ENCODE measurements at regions not wholly inside any gene's neighbourhood (a gene's known extent, or its start where the extent isn't known, plus 50 kb on each side); places are given as distances from the start of the nearest gene placed in this dataset.

- no peaks in the 10 kb centered on the region for H3K9me3 ChIP-seq
- ChIA-PET CTCF (no interaction called here), POLR2A (no interaction called here)
- H3K4me3 Mint-ChIP-seq (ENCODE audit: unreplicated experiment), result no peak overlapping the region
- no peaks in the 10 kb centered on the region for H3K9me3 Mint-ChIP-seq (ENCODE audit: unreplicated experiment)
- H3K27me3 ChIP-seq (replicated peaks; ENCODE audit: control insufficient read depth, insufficient read depth, low read length), result no peaks in the 10 kb centered on the region
- no peaks in the 10 kb centered on the region for H3K4me1 Mint-ChIP-seq (ENCODE audit: low read depth, unreplicated experiment)
- H3K27me3 Mint-ChIP-seq (ENCODE audit: insufficient read depth, unreplicated experiment), result no peaks in the 10 kb centered on the region
- H3K4me3 ChIP-seq (ENCODE audit: low read depth, low read length), result no peak overlapping the region
- H3K36me3 ChIP-seq (ENCODE audit: control insufficient read depth, insufficient read depth, low read length), result no peaks in the 10 kb centered on the region
- intact Hi-C loops (cut with micrococcal nuclease; ENCODE audit: unreplicated experiment), result loop anchor here (5.0 kb wide), 1 partner anchor 362 kb away; no protein-coding TSS in a partner anchor
- no peaks in the 10 kb centered on the region for H3K36me3 Mint-ChIP-seq (ENCODE audit: insufficient read depth, unreplicated experiment)
- H3K4me1 ChIP-seq, result 0 out of 2 replicates have a peak, but pooled peaks cover 5% of the 10 kb centered on the region
- no peak for TF ChIP-seq CTCF (IDR thresholded peaks at IDR 0.05; ENCODE audit: insufficient read depth in 1 of 2, low read depth in 1 of 2, low read length in 1 of 2, severe bottlenecking in 1 of 2, unreplicated experiment in 1 of 2)
- DNase-seq, result no peak
- no peak overlapping the region for H3K27ac Mint-ChIP-seq (ENCODE audit: unreplicated experiment)
- BruUV-seq (replicated peaks), result no TSS peak
These were observed 292.7 kb downstream of the BCOR start for GRCh38 chrX:39805022-39805421.

GRCh38 chrX:39805825-39806224, 291.9 kb downstream of the BCOR start:
- no peak for DNase-seq
- H3K27me3 Mint-ChIP-seq (ENCODE audit: insufficient read depth, unreplicated experiment), result no peaks in the 10 kb centered on the region
- H3K9me3 ChIP-seq, result no peaks in the 10 kb centered on the region
- H3K36me3 Mint-ChIP-seq (ENCODE audit: insufficient read depth, unreplicated experiment), result no peaks in the 10 kb centered on the region
- ChIA-PET POLR2A (no interaction called here), CTCF (no interaction called here)
- H3K4me3 Mint-ChIP-seq (ENCODE audit: unreplicated experiment), result no peak overlapping the region
- H3K4me1 Mint-ChIP-seq (ENCODE audit: low read depth, unreplicated experiment), result no peaks in the 10 kb centered on the region
- intact Hi-C loops (cut with micrococcal nuclease; ENCODE audit: unreplicated experiment), result loop anchor here (5.0 kb wide), 1 partner anchor 361 kb away; no protein-coding TSS in a partner anchor
- H3K27ac Mint-ChIP-seq (ENCODE audit: unreplicated experiment), result no peak overlapping the region
- H3K36me3 ChIP-seq (ENCODE audit: control insufficient read depth, insufficient read depth, low read length), result no peaks in the 10 kb centered on the region
- no peak overlapping the region for H3K4me3 ChIP-seq (ENCODE audit: low read depth, low read length)
- 0 out of 2 replicates have a peak, but pooled peaks cover 5% of the 10 kb centered on the region for H3K4me1 ChIP-seq
- no TSS peak for BruUV-seq (replicated peaks)
- no peaks in the 10 kb centered on the region for H3K27me3 ChIP-seq (replicated peaks; ENCODE audit: control insufficient read depth, insufficient read depth, low read length)
- no peak for TF ChIP-seq CTCF (IDR thresholded peaks at IDR 0.05; ENCODE audit: insufficient read depth in 1 of 2, low read depth in 1 of 2, low read length in 1 of 2, severe bottlenecking in 1 of 2, unreplicated experiment in 1 of 2)
- no peaks in the 10 kb centered on the region for H3K9me3 Mint-ChIP-seq (ENCODE audit: unreplicated experiment)

- TF ChIP-seq CTCF (IDR thresholded peaks at IDR 0.05; ENCODE audit: insufficient read depth in 1 of 2, low read depth in 1 of 2, low read length in 1 of 2, severe bottlenecking in 1 of 2, unreplicated experiment in 1 of 2), result no peak
- intact Hi-C loops (cut with micrococcal nuclease; ENCODE audit: unreplicated experiment), result loop anchor here (5.0 kb wide), 1 partner anchor 359 kb away; no protein-coding TSS in a partner anchor
- Histone ChIP-seq H3K9me3 (no peaks in the 10 kb centered on the region), H3K4me3 (ENCODE audit: low read depth, low read length) (no peak overlapping the region), H3K36me3 (ENCODE audit: control insufficient read depth, insufficient read depth, low read length) (no peaks in the 10 kb centered on the region), H3K4me1 (0 out of 2 replicates have a peak, but pooled peaks cover 5% of the 10 kb centered on the region), H3K27me3 (replicated peaks; ENCODE audit: control insufficient read depth, insufficient read depth, low read length) (no peaks in the 10 kb centered on the region)
- Mint-ChIP-seq H3K4me3 (ENCODE audit: unreplicated experiment) (no peak overlapping the region), H3K4me1 (ENCODE audit: low read depth, unreplicated experiment) (no peaks in the 10 kb centered on the region), H3K36me3 (ENCODE audit: insufficient read depth, unreplicated experiment) (no peaks in the 10 kb centered on the region), H3K9me3 (ENCODE audit: unreplicated experiment) (no peaks in the 10 kb centered on the region), H3K27ac (ENCODE audit: unreplicated experiment) (no peak overlapping the region), H3K27me3 (ENCODE audit: insufficient read depth, unreplicated experiment) (no peaks in the 10 kb centered on the region)
- DNase-seq, result no peak
- ChIA-PET POLR2A (no interaction called here), CTCF (no interaction called here)
- no TSS peak for BruUV-seq (replicated peaks)
These were observed 289.3 kb downstream of the BCOR start for GRCh38 chrX:39808471-39808917.

All from Caco-2 (cell line).